Endothelial cell of umbilical vein (primary cell): ENCODE measurements at regions not wholly inside any gene's neighbourhood (a gene's known extent, or its start where the extent isn't known, plus 50 kb on each side); places are given as distances from the start of the nearest gene placed in this dataset.

Source experiments
- BruUV-seq: library from RNA; stranded (reverse); fragments of 400-500 nt; replicated peaks from 2 replicates; lab custom pipeline; 2021; lab: Mats Ljungman, UMichigan
- CTCF ChIA-PET: fragments of 300-600, 350-600 bp; sonication (Branson Sonifier 250); formaldehyde crosslinking; loops from one replicate; lab custom pipeline; 2021; ENCODE audit warnings: antibody characterized with exemption, inconsistent platforms; lab: Charles Lee
- POLR2A ChIA-PET: fragments of 300-600, 350-600 bp; sonication (Branson Sonifier 250); formaldehyde crosslinking; loops from one replicate; lab custom pipeline; 2021; ENCODE audit warnings: antibody characterized with exemption, inconsistent platforms; lab: Charles Lee
- DNase-seq: peaks from one replicate; pipeline ENCODE4 v3.0.0-alpha.2; 2011; ENCODE audit warnings: low read depth, low spot score
- FAIRE-seq: peaks from 2 replicates; lab custom pipeline; 2011; peaks lifted over from hg19 to GRCh38; lab: Jason Lieb, UNC
- H2AFZ ChIP-seq: 2 replicates; pipeline ENCODE4 v1.6.0; 2012; ENCODE audit warnings: low read depth, low read length, control low read depth, inconsistent platforms
- H3K27ac ChIP-seq: 2 replicates; pipeline ENCODE4 v1.5.1; 2011; ENCODE audit warnings: low read depth, mild to moderate bottlenecking, control low read depth, low read length, moderate library complexity; ENCODE audit not compliant: insufficient read depth
- H3K27me3 ChIP-seq, 2 experiments: 2 replicates each; pipeline versions ENCODE4 v1.6.0 to v1.6.1; 2011; ENCODE audit warnings: low read length in 2 of 2, mixed read lengths in 1 of 2; ENCODE audit not compliant: control insufficient read depth in 2 of 2, insufficient read depth in 2 of 2
- H3K36me3 ChIP-seq, 2 experiments: 2 replicates in 1 of 2; 3 replicates in 1 of 2; pipeline ENCODE4 v1.5.1; 2011; ENCODE audit warnings: low read length in 2 of 2, mild to moderate bottlenecking in 1 of 2, moderate library complexity in 1 of 2; ENCODE audit not compliant: control insufficient read depth in 2 of 2, insufficient read depth in 2 of 2; ENCODE audit errors: extremely low read depth in 1 of 2
- H3K4me1 ChIP-seq: 3 replicates; pipeline ENCODE4 v1.5.1; 2011; ENCODE audit warnings: mild to moderate bottlenecking, low read length; ENCODE audit not compliant: control insufficient read depth, insufficient read depth; ENCODE audit errors: extremely low read depth
- H3K4me2 ChIP-seq: 2 replicates; pipeline ENCODE4 v1.6.1; 2011; ENCODE audit warnings: low read length, control low read depth, mixed read lengths; ENCODE audit not compliant: insufficient read depth
- H3K4me3 ChIP-seq, 3 experiments: fragments of 200-600 bp in 1 of 3; sonication (generic), shearing (Covaris generic) in 1 of 3; replicated peaks in 1 of 3; 2 replicates each; pipeline ENCODE4 v1.5.1; 2011 to 2016; ENCODE audit warnings: control low read depth in 3 of 3, low read length in 3 of 3, mild to moderate bottlenecking in 2 of 3, inconsistent platforms in 1 of 3, low read depth in 1 of 3, moderate library complexity in 1 of 3; ENCODE audit not compliant: insufficient read depth in 1 of 3
- H3K79me2 ChIP-seq: 2 replicates; pipeline ENCODE4 v1.6.0; 2012; ENCODE audit warnings: low read length, inconsistent platforms; ENCODE audit not compliant: control insufficient read depth, insufficient read depth
- H3K9ac ChIP-seq: replicated peaks from 2 replicates; pipeline ENCODE3; 2011; ENCODE audit warnings: low read length, control low read depth; ENCODE audit not compliant: insufficient read depth; ENCODE audit errors: extremely low read depth
- H3K9me1 ChIP-seq: replicated peaks from 3 replicates; pipeline ENCODE4 v1.6.0; 2011; ENCODE audit warnings: mild to moderate bottlenecking, low read length; ENCODE audit not compliant: control insufficient read depth, insufficient read depth; ENCODE audit errors: extremely low read depth
- H3K9me3 ChIP-seq: replicated peaks from 2 replicates; pipeline ENCODE4 v1.5.1; 2012; ENCODE audit warnings: low read length, inconsistent platforms; ENCODE audit not compliant: control insufficient read depth, insufficient read depth
- H4K20me1 ChIP-seq: replicated peaks from 2 replicates; pipeline ENCODE3; 2011; ENCODE audit warnings: mild to moderate bottlenecking, low read length; ENCODE audit not compliant: control insufficient read depth, insufficient read depth; ENCODE audit errors: extremely low read depth
- CTCF ChIP-seq, 2 donors: IDR thresholded peaks; 1 replicate in 1 of 2; 2 replicates in 1 of 2; pipeline ENCODE4 v1.5.1; 2011; ENCODE audit warnings: low read length in 2 of 2, mild to moderate bottlenecking in 2 of 2, moderate library complexity in 2 of 2, control low read depth in 1 of 2, inconsistent platforms in 1 of 2, low read depth in 1 of 2; ENCODE audit not compliant: insufficient read depth in 1 of 2; ENCODE audit errors: extremely low read depth in 1 of 2
- EZH2 ChIP-seq: IDR thresholded peaks from 2 replicates; pipeline ENCODE4 v1.6.1; 2012; ENCODE audit warnings: borderline replicate concordance, low read depth, mild to moderate bottlenecking, moderate library complexity, low read length, inconsistent platforms; ENCODE audit not compliant: severe bottlenecking
- FOS ChIP-seq: IDR thresholded peaks from 2 replicates; pipeline ENCODE4 v1.6.1; 2011; ENCODE audit warnings: mild to moderate bottlenecking, low read length, moderate library complexity, borderline replicate concordance; ENCODE audit not compliant: insufficient read depth
- GATA2 ChIP-seq: IDR thresholded peaks from 2 replicates; pipeline ENCODE4 v1.7.0; 2011; ENCODE audit warnings: low read depth, mild to moderate bottlenecking, moderate library complexity, mixed read lengths, low read length; ENCODE audit not compliant: insufficient read length, insufficient read depth
- JUN ChIP-seq: IDR thresholded peaks from 2 replicates; pipeline ENCODE4 v1.6.1; 2011; ENCODE audit warnings: borderline replicate concordance, low read depth; ENCODE audit not compliant: insufficient read length, insufficient read depth
- MAX ChIP-seq: IDR thresholded peaks from 2 replicates; pipeline ENCODE4 v1.6.1; 2011; ENCODE audit not compliant: insufficient read depth, insufficient read length
- MYC ChIP-seq: IDR thresholded peaks from one replicate; pipeline ENCODE4 v1.6.1; 2011; ENCODE audit warnings: mild to moderate bottlenecking, low read depth, low read length
- POLR2A ChIP-seq: IDR thresholded peaks from 2 replicates; pipeline ENCODE4 v1.6.1; 2012; ENCODE audit warnings: low read depth, mild to moderate bottlenecking, control low read depth, low read length
- POLR2AphosphoS5 ChIP-seq: IDR thresholded peaks from 2 replicates; pipeline ENCODE4 v1.6.1; 2012; ENCODE audit warnings: low read depth, mild to moderate bottlenecking, control low read depth, low read length, moderate library complexity; ENCODE audit not compliant: insufficient read depth
- dilution Hi-C: fragments of 300-500 bp; cut with MboI; formaldehyde crosslinking; loops from one replicate; pipeline ENCODE4 v1.15.0; 2019; ENCODE audit warnings: low sequenced_read_pairs; ENCODE audit not compliant: extremely low pct_ligation_motif_present
- intact Hi-C: fragments of 100-400 bp; cut with micrococcal nuclease; formaldehyde crosslinking; loops from one replicate; pipeline ENCODE4 v1.10.0; 2022

- no peak overlapping the region for H3K4me3 ChIP-seq
- intact Hi-C loops = no loop called here
- TF ChIP-seq FOS = no peak
- TF ChIP-seq GATA2 = no peak
- no peak for TF ChIP-seq EZH2
- H3K9me3 ChIP-seq = no peaks in the 10 kb centered on the region
- no peak overlapping the region for H3K27ac ChIP-seq
- dilution Hi-C loops = no loop called here
- no peak for DNase-seq
- POLR2A ChIA-PET = no interaction called here
- no peak for FAIRE-seq
- H3K4me2 ChIP-seq = no peak overlapping the region
- no peak overlapping the region for H3K9ac ChIP-seq
- no peaks in the 10 kb centered on the region for H3K79me2 ChIP-seq
- BruUV-seq = no TSS peak
- H3K4me1 ChIP-seq = no peaks in the 10 kb centered on the region
- no peaks in the 10 kb centered on the region for H4K20me1 ChIP-seq
- H3K9me1 ChIP-seq = no peaks in the 10 kb centered on the region
- no peaks in the 10 kb centered on the region for H3K27me3 ChIP-seq
- no peak overlapping the region for H2AFZ ChIP-seq
- CTCF ChIA-PET = no interaction called here
- H3K36me3 ChIP-seq = no peaks in the 10 kb centered on the region
Measured at GRCh38 chr10:42988517-42989395, 88.1 kb upstream of the RET start.

GRCh38 chr10:42989481-42989921, 87.4 kb upstream of the RET start:
- no peak overlapping the region for H3K4me2 ChIP-seq
- no peaks in the 10 kb centered on the region for H3K9me1 ChIP-seq
- H2AFZ ChIP-seq = no peak overlapping the region
- FAIRE-seq (no peak), DNase-seq (no peak)
- ChIA-PET POLR2A (no interaction called here), CTCF (no interaction called here)
- no TSS peak for BruUV-seq
- H4K20me1 ChIP-seq = no peaks in the 10 kb centered on the region
- no peak for TF ChIP-seq MAX
- no peak for TF ChIP-seq CTCF (IDR thresholded peaks at IDR 0.05; ENCODE audit: extremely low read depth in 1 of 2, insufficient read depth in 1 of 2, low read depth in 1 of 2, low read length in 2 of 2)
- TF ChIP-seq FOS = no peak
- TF ChIP-seq JUN = no peak
- TF ChIP-seq GATA2 = no peak
- TF ChIP-seq MYC = no peak
- TF ChIP-seq POLR2A = no peak
- TF ChIP-seq POLR2AphosphoS5 = no peak
- TF ChIP-seq EZH2 = no peak
- no peaks in the 10 kb centered on the region for H3K9me3 ChIP-seq
- H3K36me3 ChIP-seq = no peaks in the 10 kb centered on the region
- intact Hi-C loops = no loop called here
- no peak overlapping the region for H3K4me3 ChIP-seq
- no peak overlapping the region for H3K27ac ChIP-seq
- H3K27me3 ChIP-seq = no peaks in the 10 kb centered on the region
- no peaks in the 10 kb centered on the region for H3K4me1 ChIP-seq
- dilution Hi-C loops = no loop called here
- no peaks in the 10 kb centered on the region for H3K79me2 ChIP-seq
- H3K9ac ChIP-seq = no peak overlapping the region
